Inflammatory macrophage treated with lipopolysaccharide for 4 hours (primary cell): ENCODE measurements at regions not wholly inside any gene's neighbourhood (a gene's known extent, or its start where the extent isn't known, plus 50 kb on each side); places are given as distances from the start of the nearest gene placed in this dataset.

ENCODE experiments used
- DNase-seq: peaks from one replicate; pipeline ENCODE4 v3.0.0-alpha.2; 2020

GRCh38 chr4:31548021-31548420, 827.9 kb downstream of the PCDH7 start:
- no peak for DNase-seq

GRCh38 chr4:31548823-31549222, 828.7 kb downstream of the PCDH7 start:
- no peak for DNase-seq

- no peak for DNase-seq
Measured at GRCh38 chr4:31549256-31549655, 829.1 kb downstream of the PCDH7 start.

- DNase-seq = no peak
Measured at GRCh38 chr4:31557437-31557836, 837.3 kb downstream of the PCDH7 start.

GRCh38 chr4:31573554-31573953, 853.4 kb downstream of the PCDH7 start:
- no peak for DNase-seq

- DNase-seq = no peak
Measured at GRCh38 chr4:31575504-31575903, 855.3 kb downstream of the PCDH7 start.

- no peak for DNase-seq
Measured at GRCh38 chr4:31580843-31581242, 860.7 kb downstream of the PCDH7 start.

GRCh38 chr4:31585503-31585902, 865.3 kb downstream of the PCDH7 start:
- DNase-seq = no peak

- no peak for DNase-seq
Measured at GRCh38 chr4:31592293-31592692, 872.1 kb downstream of the PCDH7 start.

GRCh38 chr4:31595496-31595895, 875.3 kb downstream of the PCDH7 start:
- DNase-seq = no peak

GRCh38 chr4:31598639-31599038, 878.5 kb downstream of the PCDH7 start:
- DNase-seq = no peak

- no peak for DNase-seq
Measured at GRCh38 chr4:31601793-31602192, 881.6 kb downstream of the PCDH7 start.

GRCh38 chr4:31613946-31614623, 893.9 kb downstream of the PCDH7 start:
- no peak for DNase-seq

GRCh38 chr4:31617667-31618066, 897.5 kb downstream of the PCDH7 start:
- no peak for DNase-seq

GRCh38 chr4:31620476-31620875, 900.3 kb downstream of the PCDH7 start:
- no peak for DNase-seq

GRCh38 chr4:31645236-31645635, 925.1 kb downstream of the PCDH7 start:
- DNase-seq = no peak

- DNase-seq = no peak
Measured at GRCh38 chr4:31647786-31648185, 927.6 kb downstream of the PCDH7 start.

GRCh38 chr4:31649878-31650277, 929.7 kb downstream of the PCDH7 start:
- no peak for DNase-seq

GRCh38 chr4:31651541-31651940, 931.4 kb downstream of the PCDH7 start:
- DNase-seq = no peak

GRCh38 chr4:31655328-31655727, 935.2 kb downstream of the PCDH7 start:
- DNase-seq = no peak

- DNase-seq = no peak
Measured at GRCh38 chr4:31657859-31658570, 937.8 kb downstream of the PCDH7 start.

- DNase-seq = no peak
Measured at GRCh38 chr4:31660916-31661315, 940.7 kb downstream of the PCDH7 start.

GRCh38 chr4:31662951-31663350, 942.8 kb downstream of the PCDH7 start:
- no peak for DNase-seq

- no peak for DNase-seq
Measured at GRCh38 chr4:31667686-31668085, 947.5 kb downstream of the PCDH7 start.
